HG03039 (cell line): ENCODE measurements at regions not wholly inside any gene's neighbourhood (a gene's known extent, or its start where the extent isn't known, plus 50 kb on each side); places are given as distances from the start of the nearest gene placed in this dataset.
"Not testable (repeated sequence)": the region's sequence is repeated elsewhere in the genome, so short reads cannot be mapped to it uniquely, and the experiment has no call there.

Experiments
- ATAC-seq: cut with Tn5 transposase; IDR thresholded peaks from one replicate; pipeline ENCODE4 v1.9.1; 2021; ENCODE audit warnings: mild to moderate bottlenecking, moderate library complexity; ENCODE audit not compliant: unreplicated experiment

DNA sequence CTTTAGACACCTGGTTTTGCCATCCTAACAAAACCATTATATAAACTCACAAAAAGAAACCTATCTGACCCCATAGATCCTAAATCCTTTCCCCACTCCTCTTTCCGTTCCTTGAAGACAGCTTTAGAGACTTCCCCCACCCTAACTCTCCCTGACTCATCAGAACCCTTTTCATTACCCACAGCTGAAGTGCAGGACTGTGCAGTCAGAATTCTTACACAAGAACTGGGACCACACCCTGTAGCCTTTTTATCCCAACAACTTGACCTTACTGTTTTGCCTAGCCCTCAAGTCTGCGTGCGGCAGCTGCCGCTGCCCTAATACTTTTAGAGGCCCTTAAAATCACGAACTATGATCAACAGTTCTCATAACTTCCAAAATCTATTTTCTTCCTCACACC lies 254.9 kb upstream of the GULP1 start:
- not testable (repeated sequence) for ATAC-seq

- no peak for ATAC-seq
These were observed 252.4 kb upstream of the GULP1 start for GRCh38 chr2:188039307-188039706.

- no peak for ATAC-seq
These were observed 249.3 kb upstream of the GULP1 start for GRCh38 chr2:188042412-188042811.

- ATAC-seq: no peak
These were observed 246.7 kb upstream of the GULP1 start for GRCh38 chr2:188045016-188045415.

- no peak for ATAC-seq
These were observed 245.2 kb upstream of the GULP1 start for GRCh38 chr2:188046437-188046836.

- ATAC-seq: no peak
These were observed 243.9 kb upstream of the GULP1 start for GRCh38 chr2:188047735-188048134.

- no peak for ATAC-seq
These were observed 240.9 kb upstream of the GULP1 start for GRCh38 chr2:188050726-188051125.

DNA sequence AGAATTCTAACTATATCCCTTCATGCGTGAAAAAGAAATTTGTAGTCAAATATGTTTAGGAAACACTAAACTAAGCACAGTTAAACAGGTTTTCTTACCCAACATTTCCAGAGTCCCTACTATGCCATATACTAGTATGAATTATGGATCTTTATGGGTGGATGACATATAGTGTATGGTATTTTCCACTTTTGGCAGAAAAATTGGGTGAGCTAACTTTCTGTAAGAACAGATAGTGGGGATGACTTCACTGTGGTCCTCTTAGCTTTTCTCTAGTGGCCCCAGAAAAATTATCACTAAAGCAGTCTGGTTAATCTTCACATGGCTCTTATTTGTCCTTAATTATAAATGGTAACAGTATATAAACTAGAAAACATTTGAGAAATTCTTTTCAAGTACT lies 240.0 kb upstream of the GULP1 start:
- no peak for ATAC-seq

DNA sequence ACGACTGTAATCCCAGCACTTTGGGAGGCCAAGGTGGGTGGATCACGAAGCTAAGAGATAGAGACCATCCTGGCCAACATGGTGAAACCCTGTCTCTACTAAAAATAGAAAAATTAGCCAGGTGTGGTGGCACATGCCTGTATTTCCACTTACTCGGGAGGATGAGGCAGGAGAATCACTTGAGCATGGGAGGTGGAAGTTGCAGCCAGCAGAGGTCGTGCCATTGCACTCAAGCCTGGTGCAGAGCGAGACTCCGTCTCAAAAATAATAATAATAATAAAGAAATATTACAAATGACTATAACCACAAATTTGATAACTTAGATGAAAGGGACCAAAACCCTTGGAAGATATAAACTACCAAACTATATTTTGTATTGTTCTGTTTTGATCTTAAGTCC lies 226.3 kb upstream of the GULP1 start:
- no peak for ATAC-seq

GRCh38 chr2:188068093-188068492 lies 223.6 kb upstream of the GULP1 start:
- no peak for ATAC-seq

- ATAC-seq: peak; percentile 87
These were observed 215.3 kb upstream of the GULP1 start for GRCh38 chr2:188076149-188077056.

DNA sequence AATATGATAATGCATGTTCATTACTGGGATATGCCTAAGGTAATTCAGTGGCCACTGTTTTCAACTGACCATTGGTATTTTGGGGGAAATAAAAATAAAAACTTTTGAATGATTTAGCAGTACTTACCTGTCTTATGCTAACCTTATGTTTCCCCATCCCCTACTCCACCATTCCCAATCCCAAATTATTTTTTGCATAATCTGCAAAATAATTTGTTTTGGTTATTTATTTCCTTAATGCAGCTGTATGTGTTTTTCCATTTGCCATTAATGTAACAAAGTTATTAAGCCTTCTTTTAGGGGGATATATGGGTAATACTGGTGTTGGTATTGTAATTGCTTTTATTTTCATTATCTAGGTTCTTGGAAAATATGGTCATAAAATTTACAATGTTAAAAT lies 213.9 kb upstream of the GULP1 start:
- no peak for ATAC-seq

DNA sequence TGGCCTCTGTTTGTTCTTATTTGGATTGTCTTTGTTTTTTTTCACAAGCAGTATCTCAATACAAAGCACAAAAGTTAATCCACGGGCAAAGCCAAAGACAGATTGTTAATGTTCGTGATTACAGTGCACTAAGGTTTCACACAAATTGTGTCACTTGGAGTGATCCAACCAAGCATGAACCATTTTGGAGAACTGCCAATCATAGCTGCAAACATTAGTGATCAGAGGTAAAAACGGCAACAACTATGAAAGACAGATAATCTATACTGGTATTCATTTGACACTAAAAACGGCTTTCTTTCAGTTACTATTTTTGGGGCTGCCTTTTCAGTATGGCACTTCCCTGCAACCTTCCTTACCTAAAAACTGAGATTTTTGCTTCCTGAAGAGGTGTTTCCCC lies 213.1 kb upstream of the GULP1 start:
- no peak for ATAC-seq

DNA sequence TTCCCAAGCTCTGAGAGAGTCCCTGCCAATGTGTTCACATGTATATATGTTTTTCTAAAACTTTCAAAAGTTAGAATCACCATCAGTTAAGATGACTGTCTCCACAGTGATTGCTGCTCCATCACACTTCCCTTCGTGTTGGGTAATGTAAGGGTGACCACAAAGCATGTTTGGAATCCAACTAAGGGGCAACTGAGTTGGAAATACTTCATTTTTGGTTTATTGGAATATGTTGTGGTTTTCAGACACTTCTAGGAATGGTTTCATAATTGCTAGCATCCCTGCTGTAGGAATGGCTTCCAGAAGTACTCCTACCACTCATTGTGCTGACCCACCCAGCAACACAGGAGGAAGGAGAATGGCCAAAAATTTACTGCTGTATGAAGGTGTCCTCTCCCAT lies 212.5 kb upstream of the GULP1 start:
- ATAC-seq: no peak

DNA sequence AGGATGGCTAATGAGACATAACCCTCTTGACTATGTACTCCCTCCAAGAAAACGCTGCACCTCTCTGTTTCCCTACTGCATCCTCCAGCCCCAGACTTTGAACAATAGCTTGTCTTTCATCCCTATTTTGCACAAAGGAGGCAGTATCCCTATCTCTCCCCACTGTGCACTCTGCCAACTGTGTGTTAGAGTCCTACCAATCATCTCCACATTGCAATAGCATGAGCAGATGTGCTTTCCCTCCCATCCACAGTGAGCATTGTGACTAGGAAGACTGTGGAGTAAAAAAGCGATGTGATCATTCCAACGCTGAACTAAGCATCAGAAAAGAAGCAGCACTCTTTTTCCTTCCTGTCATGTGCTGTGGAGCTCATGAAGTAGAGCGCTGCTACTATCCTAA lies 206.3 kb upstream of the GULP1 start:
- ATAC-seq: no peak

GRCh38 chr2:188089901-188090300 lies 201.8 kb upstream of the GULP1 start:
- ATAC-seq: no peak

DNA sequence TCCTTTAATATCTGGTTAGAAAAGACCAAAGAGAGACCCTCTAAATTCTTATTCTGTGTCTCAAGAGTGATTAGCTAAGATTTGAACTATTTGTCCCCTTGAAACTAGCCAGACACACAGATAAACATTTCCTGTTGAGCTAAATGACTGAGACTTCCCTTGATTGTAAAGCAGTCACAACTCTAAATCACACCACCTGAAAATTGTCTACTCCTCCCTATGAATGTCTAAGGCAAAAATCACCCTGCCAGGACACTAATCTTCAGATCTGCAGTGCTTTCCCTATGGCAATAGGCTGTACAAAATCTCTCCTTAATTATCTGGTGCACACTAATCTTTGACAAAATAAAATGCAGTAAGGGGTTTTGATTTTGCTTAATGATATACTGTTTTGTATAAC lies 200.5 kb upstream of the GULP1 start:
- ATAC-seq: no peak

- no peak for ATAC-seq
These were observed 198.9 kb upstream of the GULP1 start for GRCh38 chr2:188092734-188093133.

GRCh38 chr2:188096910-188097309 lies 194.8 kb upstream of the GULP1 start:
- no peak for ATAC-seq

GRCh38 chr2:188102881-188103280 lies 188.8 kb upstream of the GULP1 start:
- ATAC-seq: no peak

DNA sequence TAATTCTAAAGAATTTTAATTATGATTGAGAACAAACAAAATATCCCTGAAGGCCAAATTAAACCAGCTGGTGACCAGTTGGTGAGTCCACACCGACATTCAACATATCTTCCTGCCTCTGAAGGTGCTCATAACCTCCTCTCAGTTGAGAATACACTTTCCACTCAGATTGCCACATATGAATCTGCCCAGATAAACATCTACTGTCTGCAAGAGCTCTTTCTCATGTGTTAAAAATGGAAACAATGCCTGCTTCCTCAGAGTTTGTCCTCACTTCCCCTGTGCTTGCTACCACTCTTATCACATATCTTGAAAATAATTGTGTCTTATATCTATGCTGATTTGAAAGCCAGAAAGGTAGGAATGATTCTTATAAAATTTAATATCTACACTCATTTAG lies 177.7 kb upstream of the GULP1 start:
- no peak for ATAC-seq

- no peak for ATAC-seq
These were observed 174.0 kb upstream of the GULP1 start for GRCh38 chr2:188117706-188118105.

- no peak for ATAC-seq
These were observed 173.2 kb upstream of the GULP1 start for GRCh38 chr2:188118431-188118830.
